ENCODE measurements at regions not wholly inside any gene's neighbourhood (a gene's known extent, or its start where the extent isn't known, plus 50 kb on each side); places are given as distances from the start of the nearest gene placed in this dataset.
"Not testable (repeated sequence)": the region's sequence is repeated elsewhere in the genome, so short reads cannot be mapped to it uniquely, and the experiment has no call there.

DNA sequence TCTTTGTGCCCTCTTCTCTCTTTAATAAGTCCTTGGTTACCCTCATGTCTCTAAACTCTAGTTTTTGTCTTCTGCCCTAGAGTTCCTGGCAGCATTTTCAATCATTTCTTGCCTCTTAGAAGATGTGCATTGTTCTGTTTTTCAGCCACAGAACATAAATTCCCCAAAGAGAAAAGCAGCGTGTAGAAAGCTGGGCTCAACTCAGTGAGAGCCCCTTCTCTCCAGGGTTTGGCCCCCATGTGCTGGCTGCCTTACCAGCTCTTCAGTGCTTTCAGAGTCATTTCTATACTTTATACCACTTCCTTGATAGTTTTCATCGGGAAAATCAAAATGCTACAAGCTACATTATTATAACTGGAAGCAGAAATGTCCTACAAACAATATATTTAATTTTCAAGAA lies 369.1 kb upstream of the GRM7 start:
- Histone ChIP-seq H3K9ac (ENCODE audit: low read length) (no peak overlapping the region), H3K27me3 (ENCODE audit: low read length) (no peaks in the 10 kb centered on the region), H3K79me2 (ENCODE audit: insufficient read depth, low read length) (no peaks in the 10 kb centered on the region), H3F3A (ENCODE audit: insufficient read depth) (no peaks in the 10 kb centered on the region), H3K27ac (ENCODE audit: low read depth, low read length) (no peak overlapping the region), H4K20me1 (ENCODE audit: low read depth, low read length) (no peaks in the 10 kb centered on the region), H3K36me3 (ENCODE audit: low read length) (no peaks in the 10 kb centered on the region), H3K4me2 (ENCODE audit: low read depth, low read length, poor library complexity, severe bottlenecking) (no peak overlapping the region), H3K4me3 (ENCODE audit: insufficient read depth, low read length, poor library complexity, severe bottlenecking) (no peak overlapping the region), H3K9me2 (replicated peaks; ENCODE audit: insufficient read depth, low read length) (no peaks in the 10 kb centered on the region), H3K9me3 (ENCODE audit: insufficient read depth, low read length) (no peaks in the 10 kb centered on the region), H2AFZ (ENCODE audit: low read depth, low read length, severe bottlenecking) (no peak overlapping the region)
- TF ChIP-seq EZH2phosphoT487 (conservative IDR thresholded peaks at IDR 0.05; ENCODE audit: low read length): no peak
- TF ChIP-seq, protein P1, sequence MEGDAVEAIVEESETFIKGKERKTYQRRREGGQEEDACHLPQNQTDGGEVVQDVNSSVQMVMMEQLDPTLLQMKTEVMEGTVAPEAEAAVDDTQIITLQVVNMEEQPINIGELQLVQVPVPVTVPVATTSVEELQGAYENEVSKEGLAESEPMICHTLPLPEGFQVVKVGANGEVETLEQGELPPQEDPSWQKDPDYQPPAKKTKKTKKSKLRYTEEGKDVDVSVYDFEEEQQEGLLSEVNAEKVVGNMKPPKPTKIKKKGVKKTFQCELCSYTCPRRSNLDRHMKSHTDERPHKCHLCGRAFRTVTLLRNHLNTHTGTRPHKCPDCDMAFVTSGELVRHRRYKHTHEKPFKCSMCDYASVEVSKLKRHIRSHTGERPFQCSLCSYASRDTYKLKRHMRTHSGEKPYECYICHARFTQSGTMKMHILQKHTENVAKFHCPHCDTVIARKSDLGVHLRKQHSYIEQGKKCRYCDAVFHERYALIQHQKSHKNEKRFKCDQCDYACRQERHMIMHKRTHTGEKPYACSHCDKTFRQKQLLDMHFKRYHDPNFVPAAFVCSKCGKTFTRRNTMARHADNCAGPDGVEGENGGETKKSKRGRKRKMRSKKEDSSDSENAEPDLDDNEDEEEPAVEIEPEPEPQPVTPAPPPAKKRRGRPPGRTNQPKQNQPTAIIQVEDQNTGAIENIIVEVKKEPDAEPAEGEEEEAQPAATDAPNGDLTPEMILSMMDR (IDR thresholded peaks at IDR 0.05; ENCODE audit: insufficient read depth, low read length, poor library complexity, severe bottlenecking): no peak

DNA sequence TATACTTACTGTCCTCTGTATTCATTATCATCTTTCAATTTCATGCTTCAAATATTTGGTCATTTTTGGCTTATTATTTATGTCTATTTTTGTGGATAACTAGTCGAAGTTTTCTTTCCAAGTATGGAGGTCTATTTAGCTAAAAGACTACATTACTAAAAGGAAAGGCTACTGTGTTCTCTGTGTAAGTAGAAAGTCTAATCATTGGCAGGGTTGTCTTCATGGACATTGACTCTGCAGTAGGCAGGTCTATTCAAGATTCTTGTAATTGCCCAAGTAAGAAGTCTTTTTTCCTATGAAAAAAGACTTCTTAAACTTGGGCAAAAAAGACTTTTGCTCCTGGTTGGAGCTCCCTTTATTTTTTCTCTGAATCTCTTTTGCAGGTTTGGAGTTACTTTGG lies 368.6 kb upstream of the GRM7 start:
- TF ChIP-seq, protein P1 (IDR thresholded peaks at IDR 0.05; ENCODE audit: insufficient read depth, low read length, poor library complexity, severe bottlenecking): no peak
- TF ChIP-seq EZH2phosphoT487 (conservative IDR thresholded peaks at IDR 0.05; ENCODE audit: low read length): no peak
- H3K4me2 ChIP-seq (ENCODE audit: low read depth, low read length, poor library complexity, severe bottlenecking): no peak overlapping the region

DNA sequence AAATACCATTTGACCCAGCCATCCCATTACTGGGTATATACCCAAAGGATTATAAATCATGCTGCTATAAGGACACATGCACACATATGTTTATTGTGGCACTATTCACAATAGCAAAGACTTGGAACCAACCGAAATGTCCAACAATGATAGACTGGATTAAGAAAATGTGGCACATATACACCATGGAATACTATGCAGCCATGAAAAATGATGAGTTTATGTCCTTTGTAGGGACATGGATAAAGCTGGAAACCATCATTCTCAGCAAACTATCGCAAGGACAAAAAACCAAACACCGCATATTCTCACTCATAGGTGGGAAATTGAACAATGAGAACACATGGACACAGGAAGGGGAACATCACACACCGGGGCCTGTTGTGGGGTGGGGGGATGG lies 362.0 kb upstream of the GRM7 start:
- H3K9ac ChIP-seq (ENCODE audit: low read length); H3K27me3 ChIP-seq (ENCODE audit: low read length); H3K9me2 ChIP-seq (replicated peaks; ENCODE audit: insufficient read depth, low read length); H3K4me3 ChIP-seq (ENCODE audit: insufficient read depth, low read length, poor library complexity, severe bottlenecking); H3F3A ChIP-seq (ENCODE audit: insufficient read depth); H3K9me3 ChIP-seq (ENCODE audit: insufficient read depth, low read length); H3K4me2 ChIP-seq (ENCODE audit: low read depth, low read length, poor library complexity, severe bottlenecking); H3K27ac ChIP-seq (ENCODE audit: low read depth, low read length); H4K20me1 ChIP-seq (ENCODE audit: low read depth, low read length); H2AFZ ChIP-seq (ENCODE audit: low read depth, low read length, severe bottlenecking); H3K79me2 ChIP-seq (ENCODE audit: insufficient read depth, low read length); H3K36me3 ChIP-seq (ENCODE audit: low read length): not testable (repeated sequence)

More for the DNA sequence above, 368.6 kb upstream of the GRM7 start:
- no peaks in the 10 kb centered on the region for H4K20me1 ChIP-seq (ENCODE audit: low read depth, low read length)
- no peaks in the 10 kb centered on the region for H3K9me3 ChIP-seq (ENCODE audit: insufficient read depth, low read length)
- no peaks in the 10 kb centered on the region for H3F3A ChIP-seq (ENCODE audit: insufficient read depth)
- H3K9me2 ChIP-seq (replicated peaks; ENCODE audit: insufficient read depth, low read length): no peaks in the 10 kb centered on the region
- no peaks in the 10 kb centered on the region for H3K27me3 ChIP-seq (ENCODE audit: low read length)
- no peak overlapping the region for H3K9ac ChIP-seq (ENCODE audit: low read length)
- no peaks in the 10 kb centered on the region for H3K36me3 ChIP-seq (ENCODE audit: low read length)
- H3K4me3 ChIP-seq (ENCODE audit: insufficient read depth, low read length, poor library complexity, severe bottlenecking): no peak overlapping the region
- no peak overlapping the region for H2AFZ ChIP-seq (ENCODE audit: low read depth, low read length, severe bottlenecking)
- no peaks in the 10 kb centered on the region for H3K79me2 ChIP-seq (ENCODE audit: insufficient read depth, low read length)
- no peak overlapping the region for H3K27ac ChIP-seq (ENCODE audit: low read depth, low read length)

DNA sequence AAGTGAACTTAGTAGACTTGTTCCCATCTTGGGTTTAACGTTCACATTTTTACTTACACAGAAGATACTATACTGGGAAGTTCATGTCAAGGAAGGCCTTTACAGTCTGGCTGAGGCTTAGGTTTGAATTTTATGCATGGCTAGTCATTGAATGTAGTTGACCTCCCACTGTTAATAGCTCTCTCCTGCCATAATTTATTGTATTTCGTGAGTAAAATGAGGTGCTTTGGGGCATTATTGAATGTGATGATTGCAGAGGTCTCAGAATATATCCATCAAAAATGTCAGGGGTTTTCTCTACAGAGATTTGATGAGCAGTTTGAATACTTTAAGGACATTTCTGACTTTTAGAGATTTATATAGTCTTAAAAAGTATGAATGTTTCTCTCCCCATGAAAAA lies 356.6 kb upstream of the GRM7 start:
- H3K36me3 ChIP-seq (ENCODE audit: low read length): no peaks in the 10 kb centered on the region
- H3K4me2 ChIP-seq (ENCODE audit: low read depth, low read length, poor library complexity, severe bottlenecking): no peak overlapping the region
- no peaks in the 10 kb centered on the region for H3F3A ChIP-seq (ENCODE audit: insufficient read depth)
- H4K20me1 ChIP-seq (ENCODE audit: low read depth, low read length): no peaks in the 10 kb centered on the region
- H3K27me3 ChIP-seq (ENCODE audit: low read length): no peaks in the 10 kb centered on the region
- H3K4me3 ChIP-seq (ENCODE audit: insufficient read depth, low read length, poor library complexity, severe bottlenecking): no peak overlapping the region
- no peaks in the 10 kb centered on the region for H3K9me2 ChIP-seq (replicated peaks; ENCODE audit: insufficient read depth, low read length)
- H3K27ac ChIP-seq (ENCODE audit: low read depth, low read length): no peak overlapping the region
- no peak overlapping the region for H2AFZ ChIP-seq (ENCODE audit: low read depth, low read length, severe bottlenecking)
- H3K9ac ChIP-seq (ENCODE audit: low read length): no peak overlapping the region
- no peak for TF ChIP-seq EZH2phosphoT487 (conservative IDR thresholded peaks at IDR 0.05; ENCODE audit: low read length)
- TF ChIP-seq, protein P1 (IDR thresholded peaks at IDR 0.05; ENCODE audit: insufficient read depth, low read length, poor library complexity, severe bottlenecking): no peak
- no peaks in the 10 kb centered on the region for H3K9me3 ChIP-seq (ENCODE audit: insufficient read depth, low read length)
- no peaks in the 10 kb centered on the region for H3K79me2 ChIP-seq (ENCODE audit: insufficient read depth, low read length)
